PC-9 (cell line): ENCODE measurements at regions not wholly inside any gene's neighbourhood (a gene's known extent, or its start where the extent isn't known, plus 50 kb on each side); places are given as distances from the start of the nearest gene placed in this dataset.

Source experiments
- BruUV-seq: library from RNA; stranded (reverse); fragments of 400-500 nt; replicated peaks from 2 replicates; lab custom pipeline; 2021; lab: Mats Ljungman, UMichigan
- CTCF ChIA-PET: fragments of 300-600 bp; sonication (Branson Sonifier 250); formaldehyde crosslinking; loops from one replicate; lab custom pipeline; 2022; ENCODE audit warnings: antibody characterized with exemption; lab: Charles Lee
- POLR2A ChIA-PET: fragments of 300-600 bp; sonication (Branson Sonifier 250); formaldehyde crosslinking; loops from one replicate; lab custom pipeline; 2022; ENCODE audit warnings: antibody characterized with exemption; ENCODE audit not compliant: unreplicated experiment; lab: Charles Lee
- DNase-seq, 2 experiments: peaks; one replicate each; pipeline versions ENCODE4 v3.0.0 to v3.0.0-alpha.2; 2015 to 2022; ENCODE audit warnings: mixed read lengths in 1 of 2
- H2AFZ ChIP-seq: fragments of 200-600 bp; sonication (generic); 2 replicates; pipeline ENCODE4 v1.8.1; 2017; ENCODE audit warnings: antibody characterized with exemption
- H3F3A ChIP-seq: fragments of 200-600 bp; sonication (generic); 2 replicates; pipeline ENCODE4 v1.8.1; 2017; ENCODE audit warnings: antibody characterized with exemption, mild to moderate bottlenecking, low read depth; ENCODE audit not compliant: insufficient read depth
- H3K27ac ChIP-seq: fragments of 200-600 bp; sonication (generic); 2 replicates; pipeline ENCODE4 v1.6.1; 2016; ENCODE audit warnings: mixed run types
- H3K27me3 ChIP-seq: fragments of 200-600 bp; sonication (generic); 2 replicates; pipeline ENCODE4 v1.6.1; 2016; ENCODE audit warnings: low read depth, mixed run types; ENCODE audit not compliant: insufficient read depth
- H3K36me3 ChIP-seq: fragments of 200-600 bp; sonication (generic); 2 replicates; pipeline ENCODE4 v1.6.1; 2016; ENCODE audit warnings: low read depth, mixed run types
- H3K4me1 ChIP-seq: fragments of 200-600 bp; sonication (generic); replicated peaks from 2 replicates; pipeline ENCODE4 v1.6.1; 2016; ENCODE audit warnings: mixed run types; ENCODE audit not compliant: insufficient read depth
- H3K4me2 ChIP-seq: fragments of 200-600 bp; sonication (generic); 2 replicates; pipeline ENCODE4 v1.6.1; 2017; ENCODE audit warnings: mixed run types
- H3K4me3 ChIP-seq: fragments of 200-600 bp; sonication (generic); 2 replicates; pipeline ENCODE4 v1.6.1; 2016; ENCODE audit warnings: mixed run types
- H3K79me2 ChIP-seq: fragments of 200-600 bp; sonication (generic); 2 replicates; pipeline ENCODE4 v1.6.1; 2017; ENCODE audit warnings: low read depth, mixed run types
- H3K9me2 ChIP-seq: fragments of 200-600 bp; sonication (generic); 2 replicates; pipeline ENCODE4 v1.8.1; 2017; ENCODE audit warnings: mild to moderate bottlenecking; ENCODE audit not compliant: insufficient read depth
- H3K9me3 ChIP-seq: fragments of 200-600 bp; sonication (generic); 2 replicates; pipeline ENCODE4 v1.8.1; 2016; ENCODE audit warnings: low read depth; ENCODE audit not compliant: insufficient read depth
- H4K20me1 ChIP-seq: fragments of 200-600 bp; sonication (generic); 2 replicates; pipeline ENCODE4 v1.8.1; 2017; ENCODE audit not compliant: insufficient read depth
- CTCF ChIP-seq: fragments of 200-600 bp; sonication (generic); conservative IDR thresholded peaks from 2 replicates; pipeline ENCODE4 v1.6.1; 2017; ENCODE audit warnings: mixed run types, antibody characterized with exemption, mild to moderate bottlenecking, moderate library complexity
- EZH2 ChIP-seq: fragments of 200-600 bp; sonication (generic); IDR thresholded peaks from 2 replicates; pipeline ENCODE4 v1.8.0; 2017; ENCODE audit warnings: antibody characterized with exemption, low read depth
- intact Hi-C: fragments of 100-400 bp; cut with micrococcal nuclease; formaldehyde crosslinking; loops from one replicate; pipeline ENCODE4 v1.10.0; 2022; ENCODE audit not compliant: unreplicated experiment

- H3K4me2 ChIP-seq: no peak overlapping the region
- POLR2A ChIA-PET: no interaction called here
- H2AFZ ChIP-seq: no peak overlapping the region
- H3F3A ChIP-seq: no peaks in the 10 kb centered on the region
- no peak overlapping the region for H3K4me3 ChIP-seq
- no peaks in the 10 kb centered on the region for H3K27me3 ChIP-seq
- no peaks in the 10 kb centered on the region for H3K9me3 ChIP-seq
- no peaks in the 10 kb centered on the region for H3K9me2 ChIP-seq
- H4K20me1 ChIP-seq: no peaks in the 10 kb centered on the region
- no peaks in the 10 kb centered on the region for H3K36me3 ChIP-seq
- DNase-seq: no peak
- CTCF ChIA-PET: no interaction called here
- TF ChIP-seq EZH2 (no peak), CTCF (no peak)
- no peaks in the 10 kb centered on the region for H3K79me2 ChIP-seq
- H3K27ac ChIP-seq: no peak overlapping the region
- BruUV-seq: no TSS peak
- intact Hi-C loops: no loop called here
- no peaks in the 10 kb centered on the region for H3K4me1 ChIP-seq
Measured at GRCh38 chr4:180105362-180105761, 2137.8 kb upstream of the TENM3 start.

- H3K4me3 ChIP-seq: no peak overlapping the region
- H3K27me3 ChIP-seq: no peaks in the 10 kb centered on the region
- no peak overlapping the region for H2AFZ ChIP-seq
- BruUV-seq: no TSS peak
- H3K36me3 ChIP-seq: no peaks in the 10 kb centered on the region
- TF ChIP-seq CTCF (no peak), EZH2 (no peak)
- CTCF ChIA-PET: no interaction called here
- no peaks in the 10 kb centered on the region for H3K79me2 ChIP-seq
- no peaks in the 10 kb centered on the region for H3K4me1 ChIP-seq
- no peaks in the 10 kb centered on the region for H4K20me1 ChIP-seq
- no peak overlapping the region for H3K27ac ChIP-seq
- DNase-seq: no peak
- H3K9me2 ChIP-seq: no peaks in the 10 kb centered on the region
- H3K4me2 ChIP-seq: no peak overlapping the region
- H3F3A ChIP-seq: no peaks in the 10 kb centered on the region
- intact Hi-C loops: no loop called here
- H3K9me3 ChIP-seq: no peaks in the 10 kb centered on the region
- POLR2A ChIA-PET: interaction anchor here (0.7 kb wide), 1 partner anchor 147 kb away, joined by 5 read pairs; no protein-coding TSS in a partner anchor
Measured at GRCh38 chr4:180106122-180106521, 2137.1 kb upstream of the TENM3 start.

- no peaks in the 10 kb centered on the region for H3K4me1 ChIP-seq
- ChIA-PET POLR2A (no interaction called here), CTCF (no interaction called here)
- no peaks in the 10 kb centered on the region for H3K79me2 ChIP-seq
- no peak for TF ChIP-seq EZH2
- no peak for TF ChIP-seq CTCF
- no peaks in the 10 kb centered on the region for H3K9me2 ChIP-seq
- no peaks in the 10 kb centered on the region for H4K20me1 ChIP-seq
- intact Hi-C loops: no loop called here
- no peak overlapping the region for H3K4me2 ChIP-seq
- no peak overlapping the region for H3K4me3 ChIP-seq
- no peaks in the 10 kb centered on the region for H3K9me3 ChIP-seq
- no peaks in the 10 kb centered on the region for H3F3A ChIP-seq
- H3K27ac ChIP-seq: no peak overlapping the region
- no peaks in the 10 kb centered on the region for H3K36me3 ChIP-seq
- no peaks in the 10 kb centered on the region for H3K27me3 ChIP-seq
- H2AFZ ChIP-seq: no peak overlapping the region
- BruUV-seq: no TSS peak
- no peak for DNase-seq
Measured at GRCh38 chr4:180106997-180107396, 2136.2 kb upstream of the TENM3 start.
